ENCODE measurements at regions not wholly inside any gene's neighbourhood (a gene's known extent, or its start where the extent isn't known, plus 50 kb on each side); places are given as distances from the start of the nearest gene placed in this dataset.

- peaks cover 10% of the 10 kb centered on the region for H3K4me1 ChIP-seq (ENCODE audit: control insufficient read depth, insufficient read depth, low read length, poor library complexity, severe bottlenecking)
- no peaks in the 10 kb centered on the region for H3K9me3 ChIP-seq (ENCODE audit: control insufficient read depth, low read length)
- DNase-seq: no peak
- H3K27ac ChIP-seq (ENCODE audit: insufficient read depth, low read length, poor library complexity, severe bottlenecking): no peak overlapping the region
- no peaks in the 10 kb centered on the region for H3K36me3 ChIP-seq (ENCODE audit: control insufficient read depth, insufficient read depth, low read length)
- H3K27me3 ChIP-seq (replicated peaks; ENCODE audit: control insufficient read depth, insufficient read depth, low read length, poor library complexity, severe bottlenecking): no peaks in the 10 kb centered on the region
- no peak overlapping the region for H3K4me3 ChIP-seq (ENCODE audit: insufficient read depth, low read depth, low read length, poor library complexity, severe bottlenecking)
These were observed 192.7 kb upstream of the C1QTNF7 start for GRCh38 chr4:15235135-15235534.

- H3K4me1 ChIP-seq (ENCODE audit: control insufficient read depth, insufficient read depth, low read length, poor library complexity, severe bottlenecking): peaks cover 10% of the 10 kb centered on the region
These were observed 190.1 kb upstream of the C1QTNF7 start for GRCh38 chr4:15237648-15238230.

GRCh38 chr4:15238720-15239119, 189.1 kb upstream of the C1QTNF7 start:
- Histone ChIP-seq H3K27ac (ENCODE audit: insufficient read depth, low read length, poor library complexity, severe bottlenecking) (no peak overlapping the region), H3K27me3 (replicated peaks; ENCODE audit: control insufficient read depth, insufficient read depth, low read length, poor library complexity, severe bottlenecking) (no peaks in the 10 kb centered on the region), H3K36me3 (ENCODE audit: control insufficient read depth, insufficient read depth, low read length) (no peaks in the 10 kb centered on the region), H3K9me3 (ENCODE audit: control insufficient read depth, low read length) (no peaks in the 10 kb centered on the region), H3K4me1 (ENCODE audit: control insufficient read depth, insufficient read depth, low read length, poor library complexity, severe bottlenecking) (peaks cover 2% of the 10 kb centered on the region), H3K4me3 (ENCODE audit: insufficient read depth, low read depth, low read length, poor library complexity, severe bottlenecking) (no peak overlapping the region)
- DNase-seq: no peak

More at GRCh38 chr4:15237648-15238230, 190.1 kb upstream of the C1QTNF7 start:
- H3K36me3 ChIP-seq (ENCODE audit: control insufficient read depth, insufficient read depth, low read length): no peaks in the 10 kb centered on the region
- H3K9me3 ChIP-seq (ENCODE audit: control insufficient read depth, low read length): no peaks in the 10 kb centered on the region
- no peak for DNase-seq
- no peak overlapping the region for H3K4me3 ChIP-seq (ENCODE audit: insufficient read depth, low read depth, low read length, poor library complexity, severe bottlenecking)
- H3K27me3 ChIP-seq (replicated peaks; ENCODE audit: control insufficient read depth, insufficient read depth, low read length, poor library complexity, severe bottlenecking): no peaks in the 10 kb centered on the region
- H3K27ac ChIP-seq (ENCODE audit: insufficient read depth, low read length, poor library complexity, severe bottlenecking): no peak overlapping the region

- Histone ChIP-seq H3K4me3 (ENCODE audit: insufficient read depth, low read depth, low read length, poor library complexity, severe bottlenecking) (no peak overlapping the region), H3K36me3 (ENCODE audit: control insufficient read depth, insufficient read depth, low read length) (no peaks in the 10 kb centered on the region), H3K4me1 (ENCODE audit: control insufficient read depth, insufficient read depth, low read length, poor library complexity, severe bottlenecking) (no peaks in the 10 kb centered on the region), H3K27ac (ENCODE audit: insufficient read depth, low read length, poor library complexity, severe bottlenecking) (no peak overlapping the region), H3K27me3 (replicated peaks; ENCODE audit: control insufficient read depth, insufficient read depth, low read length, poor library complexity, severe bottlenecking) (no peaks in the 10 kb centered on the region), H3K9me3 (ENCODE audit: control insufficient read depth, low read length) (no peaks in the 10 kb centered on the region)
- no peak for DNase-seq
These were observed 188.0 kb upstream of the C1QTNF7 start for GRCh38 chr4:15239866-15240265.

- no peaks in the 10 kb centered on the region for H3K4me1 ChIP-seq (ENCODE audit: control insufficient read depth, insufficient read depth, low read length, poor library complexity, severe bottlenecking)
- DNase-seq: no peak
- H3K4me3 ChIP-seq (ENCODE audit: insufficient read depth, low read depth, low read length, poor library complexity, severe bottlenecking): no peak overlapping the region
- H3K27me3 ChIP-seq (replicated peaks; ENCODE audit: control insufficient read depth, insufficient read depth, low read length, poor library complexity, severe bottlenecking): no peaks in the 10 kb centered on the region
- H3K27ac ChIP-seq (ENCODE audit: insufficient read depth, low read length, poor library complexity, severe bottlenecking): no peak overlapping the region
- H3K36me3 ChIP-seq (ENCODE audit: control insufficient read depth, insufficient read depth, low read length): no peaks in the 10 kb centered on the region
- H3K9me3 ChIP-seq (ENCODE audit: control insufficient read depth, low read length): no peaks in the 10 kb centered on the region
These were observed 187.1 kb upstream of the C1QTNF7 start for GRCh38 chr4:15240764-15241163.

GRCh38 chr4:15242021-15242420, 185.8 kb upstream of the C1QTNF7 start:
- H3K36me3 ChIP-seq (ENCODE audit: control insufficient read depth, insufficient read depth, low read length): no peaks in the 10 kb centered on the region
- no peak overlapping the region for H3K27ac ChIP-seq (ENCODE audit: insufficient read depth, low read length, poor library complexity, severe bottlenecking)
- no peaks in the 10 kb centered on the region for H3K9me3 ChIP-seq (ENCODE audit: control insufficient read depth, low read length)
- H3K4me3 ChIP-seq (ENCODE audit: insufficient read depth, low read depth, low read length, poor library complexity, severe bottlenecking): no peak overlapping the region
- H3K27me3 ChIP-seq (replicated peaks; ENCODE audit: control insufficient read depth, insufficient read depth, low read length, poor library complexity, severe bottlenecking): no peaks in the 10 kb centered on the region
- no peak for DNase-seq
- no peaks in the 10 kb centered on the region for H3K4me1 ChIP-seq (ENCODE audit: control insufficient read depth, insufficient read depth, low read length, poor library complexity, severe bottlenecking)

- H3K4me3 ChIP-seq (ENCODE audit: insufficient read depth, low read depth, low read length, poor library complexity, severe bottlenecking): no peak overlapping the region
- H3K9me3 ChIP-seq (ENCODE audit: control insufficient read depth, low read length): no peaks in the 10 kb centered on the region
- H3K4me1 ChIP-seq (ENCODE audit: control insufficient read depth, insufficient read depth, low read length, poor library complexity, severe bottlenecking): no peaks in the 10 kb centered on the region
- H3K36me3 ChIP-seq (ENCODE audit: control insufficient read depth, insufficient read depth, low read length): no peaks in the 10 kb centered on the region
- no peaks in the 10 kb centered on the region for H3K27me3 ChIP-seq (replicated peaks; ENCODE audit: control insufficient read depth, insufficient read depth, low read length, poor library complexity, severe bottlenecking)
- DNase-seq: no peak
- no peak overlapping the region for H3K27ac ChIP-seq (ENCODE audit: insufficient read depth, low read length, poor library complexity, severe bottlenecking)
These were observed 183.5 kb upstream of the C1QTNF7 start for GRCh38 chr4:15244354-15244753.

GRCh38 chr4:15245006-15245530, 182.8 kb upstream of the C1QTNF7 start:
- Histone ChIP-seq H3K27ac (ENCODE audit: insufficient read depth, low read length, poor library complexity, severe bottlenecking) (no peak overlapping the region), H3K4me3 (ENCODE audit: insufficient read depth, low read depth, low read length, poor library complexity, severe bottlenecking) (no peak overlapping the region), H3K4me1 (ENCODE audit: control insufficient read depth, insufficient read depth, low read length, poor library complexity, severe bottlenecking) (no peaks in the 10 kb centered on the region), H3K36me3 (ENCODE audit: control insufficient read depth, insufficient read depth, low read length) (no peaks in the 10 kb centered on the region), H3K27me3 (replicated peaks; ENCODE audit: control insufficient read depth, insufficient read depth, low read length, poor library complexity, severe bottlenecking) (no peaks in the 10 kb centered on the region), H3K9me3 (ENCODE audit: control insufficient read depth, low read length) (no peaks in the 10 kb centered on the region)
- no peak for DNase-seq

GRCh38 chr4:15250021-15250441, 177.8 kb upstream of the C1QTNF7 start:
- no peaks in the 10 kb centered on the region for H3K4me1 ChIP-seq (ENCODE audit: control insufficient read depth, insufficient read depth, low read length, poor library complexity, severe bottlenecking)
- H3K27me3 ChIP-seq (replicated peaks; ENCODE audit: control insufficient read depth, insufficient read depth, low read length, poor library complexity, severe bottlenecking): no peaks in the 10 kb centered on the region
- no peaks in the 10 kb centered on the region for H3K9me3 ChIP-seq (ENCODE audit: control insufficient read depth, low read length)
- no peak for DNase-seq
- H3K27ac ChIP-seq (ENCODE audit: insufficient read depth, low read length, poor library complexity, severe bottlenecking): no peak overlapping the region
- H3K4me3 ChIP-seq (ENCODE audit: insufficient read depth, low read depth, low read length, poor library complexity, severe bottlenecking): no peak overlapping the region
- no peaks in the 10 kb centered on the region for H3K36me3 ChIP-seq (ENCODE audit: control insufficient read depth, insufficient read depth, low read length)

GRCh38 chr4:15253349-15253748, 174.5 kb upstream of the C1QTNF7 start:
- H3K27me3 ChIP-seq (replicated peaks; ENCODE audit: control insufficient read depth, insufficient read depth, low read length, poor library complexity, severe bottlenecking): no peaks in the 10 kb centered on the region
- H3K27ac ChIP-seq (ENCODE audit: insufficient read depth, low read length, poor library complexity, severe bottlenecking): no peak overlapping the region
- no peaks in the 10 kb centered on the region for H3K4me1 ChIP-seq (ENCODE audit: control insufficient read depth, insufficient read depth, low read length, poor library complexity, severe bottlenecking)

More at GRCh38 chr4:15253349-15253748, 174.5 kb upstream of the C1QTNF7 start:
- H3K36me3 ChIP-seq (ENCODE audit: control insufficient read depth, insufficient read depth, low read length): no peaks in the 10 kb centered on the region
- no peak overlapping the region for H3K4me3 ChIP-seq (ENCODE audit: insufficient read depth, low read depth, low read length, poor library complexity, severe bottlenecking)
- no peak for DNase-seq
- H3K9me3 ChIP-seq (ENCODE audit: control insufficient read depth, low read length): no peaks in the 10 kb centered on the region

Measured in effector memory CD4-positive, alpha-beta T cell (primary cell).